Skeletal muscle cell (primary cell): ENCODE measurements at regions not wholly inside any gene's neighbourhood (a gene's known extent, or its start where the extent isn't known, plus 50 kb on each side); places are given as distances from the start of the nearest gene placed in this dataset.

Experiments
- DNase-seq: peaks from one replicate; pipeline ENCODE4 v3.0.0-alpha.2; 2010; ENCODE audit warnings: low read depth
- H3K4me3 ChIP-seq: 2 replicates; pipeline ENCODE4 v1.5.1; 2011; ENCODE audit warnings: low read depth, mild to moderate bottlenecking, control low read depth, low read length, moderate library complexity

DNA sequence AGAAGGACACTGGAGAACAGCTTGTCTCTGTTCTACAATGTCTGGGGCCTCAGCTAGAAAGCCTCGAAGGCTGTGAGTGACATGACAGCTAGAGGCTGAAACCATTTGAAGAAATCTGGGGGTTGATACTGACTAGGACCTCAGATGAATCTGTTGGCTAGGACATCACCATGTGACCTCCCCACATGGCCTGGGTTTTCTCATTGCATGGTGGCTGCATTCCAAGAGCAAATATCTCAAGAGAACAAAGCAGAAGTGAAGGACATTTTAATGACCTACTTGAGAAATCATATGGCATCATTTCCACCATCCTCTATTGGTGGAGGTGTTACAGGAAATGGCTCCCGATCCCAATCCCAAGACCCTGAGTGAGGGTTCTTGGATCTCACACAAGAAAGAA is 450.6 kb upstream of the AUTS2 start:
- DNase-seq: no peak

DNA sequence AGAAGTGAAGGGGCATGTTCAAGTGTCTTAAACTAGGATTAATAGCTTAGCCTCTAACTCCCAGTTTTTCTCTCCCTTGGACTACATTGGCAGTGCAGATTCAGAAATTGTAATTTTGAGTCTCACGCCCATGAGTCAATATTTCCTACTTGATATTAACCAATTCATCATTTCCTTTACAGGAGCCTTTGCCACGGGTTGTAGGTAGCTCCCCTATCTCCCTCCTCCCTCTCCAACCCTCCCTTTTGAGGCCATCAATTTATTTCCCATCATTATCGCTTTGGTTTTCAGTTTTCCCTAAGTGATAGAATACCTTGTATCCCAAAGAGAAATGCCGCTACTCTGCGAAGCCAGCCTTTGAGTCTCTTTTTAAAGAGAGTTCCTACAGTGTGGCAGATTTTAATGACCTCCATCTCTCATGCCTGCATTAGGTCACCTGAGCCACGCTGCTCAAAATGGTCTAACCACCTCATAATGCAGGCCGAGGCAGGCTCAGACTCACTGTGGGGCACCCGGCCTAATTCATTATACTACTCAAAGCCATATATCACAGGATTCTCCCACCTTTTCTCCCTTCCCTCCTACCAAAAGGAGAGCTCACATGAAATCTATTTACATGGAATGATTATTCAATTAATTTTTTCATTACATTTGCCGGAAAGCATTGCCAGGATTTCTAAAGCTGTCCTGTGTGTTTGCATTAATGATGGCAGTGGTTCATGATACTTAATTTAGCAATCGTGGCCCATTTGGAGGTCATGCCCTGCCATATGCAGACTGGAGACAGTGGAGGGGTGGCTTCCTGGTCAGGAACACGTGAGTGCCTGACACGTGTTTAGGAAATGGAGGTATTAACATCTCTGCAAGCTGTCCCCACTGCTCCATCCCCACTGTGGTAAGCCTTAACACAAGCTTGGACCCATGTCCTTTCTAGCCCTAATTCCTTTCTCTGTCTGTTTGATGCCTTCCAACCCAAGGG is 448.2 kb upstream of the AUTS2 start:
- DNase-seq: no peak
- H3K4me3 ChIP-seq: no peak overlapping the region

More for the DNA sequence above, 450.6 kb upstream of the AUTS2 start:
- no peak overlapping the region for H3K4me3 ChIP-seq

DNA sequence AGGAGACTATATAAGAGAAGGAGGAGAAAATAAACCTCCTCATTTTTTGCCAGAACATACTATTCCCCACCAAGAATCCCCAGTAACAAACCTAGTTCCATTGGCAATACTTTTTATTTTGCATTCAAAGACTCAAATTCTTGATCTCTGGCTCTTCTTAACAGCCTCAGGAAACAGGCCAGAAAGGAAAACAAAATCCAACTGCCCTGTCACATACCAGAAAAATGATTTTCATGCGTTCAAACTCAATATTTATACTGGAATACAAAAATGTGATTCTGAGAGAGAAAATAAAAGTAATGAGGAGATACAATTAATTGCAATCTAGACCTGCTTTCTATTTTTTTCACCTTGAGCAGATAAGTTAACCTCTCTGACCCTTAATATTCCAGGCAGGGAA is 435.9 kb upstream of the AUTS2 start:
- DNase-seq: no peak
- no peak overlapping the region for H3K4me3 ChIP-seq

DNA sequence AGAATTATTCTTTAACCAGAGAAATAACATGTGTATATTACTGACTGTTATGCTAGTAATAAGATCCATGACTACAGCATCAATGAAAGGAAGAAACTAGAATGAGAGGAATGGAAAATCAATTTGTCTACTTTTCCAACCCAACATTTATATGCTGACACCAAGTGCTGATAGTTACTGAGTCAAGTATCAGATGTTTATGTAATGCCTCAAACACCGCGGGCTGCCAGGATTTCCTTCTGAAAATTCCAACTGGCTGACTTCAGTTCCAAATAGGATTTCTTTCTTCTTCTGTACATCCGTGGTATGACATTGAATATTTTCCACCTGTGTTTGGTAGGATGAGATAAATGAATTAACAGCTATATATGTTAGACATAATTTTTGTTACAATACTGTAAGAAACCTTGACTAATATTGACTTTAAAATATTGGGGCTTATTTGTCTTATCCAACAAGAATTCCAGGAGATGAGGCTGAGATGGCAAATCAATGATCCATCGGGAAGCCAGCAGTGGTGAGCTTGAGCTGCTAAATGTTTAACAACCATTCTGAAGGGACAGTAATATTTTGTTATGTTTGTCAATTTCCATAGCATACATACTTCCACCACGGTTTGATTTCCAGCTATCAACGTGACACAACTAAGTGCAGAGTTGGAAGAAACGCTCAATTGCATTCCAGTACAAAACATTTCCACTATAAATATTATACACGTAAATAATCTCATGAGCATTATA is 435.2 kb upstream of the AUTS2 start:
- H3K4me3 ChIP-seq: no peak overlapping the region
- no peak for DNase-seq

DNA sequence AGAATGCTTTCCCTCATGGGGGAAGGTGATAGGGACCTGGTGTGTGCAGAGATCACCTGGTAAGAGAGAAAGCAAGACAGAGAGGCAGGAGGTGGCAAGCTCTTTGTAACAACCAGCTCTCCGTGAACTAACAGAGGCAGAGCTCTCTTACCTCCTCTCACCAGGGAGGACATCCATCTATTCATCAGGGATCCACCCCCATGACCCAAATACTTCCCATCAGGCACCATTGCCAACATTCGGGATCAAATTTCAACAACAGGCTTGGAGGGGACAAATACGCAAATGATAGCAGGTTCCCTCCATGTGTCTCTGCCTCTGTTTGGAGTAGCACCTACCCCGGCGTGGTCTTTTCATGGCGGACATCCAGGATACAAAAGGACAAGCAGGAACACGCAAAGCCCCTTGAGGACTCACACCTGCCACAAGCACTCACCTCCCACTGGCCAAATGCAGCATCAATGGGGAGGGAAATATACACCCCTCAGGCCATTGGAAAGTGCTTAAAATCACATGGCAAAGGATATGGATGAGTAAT is 431.2 kb upstream of the AUTS2 start:
- no peak for DNase-seq
- H3K4me3 ChIP-seq: no peak overlapping the region

DNA sequence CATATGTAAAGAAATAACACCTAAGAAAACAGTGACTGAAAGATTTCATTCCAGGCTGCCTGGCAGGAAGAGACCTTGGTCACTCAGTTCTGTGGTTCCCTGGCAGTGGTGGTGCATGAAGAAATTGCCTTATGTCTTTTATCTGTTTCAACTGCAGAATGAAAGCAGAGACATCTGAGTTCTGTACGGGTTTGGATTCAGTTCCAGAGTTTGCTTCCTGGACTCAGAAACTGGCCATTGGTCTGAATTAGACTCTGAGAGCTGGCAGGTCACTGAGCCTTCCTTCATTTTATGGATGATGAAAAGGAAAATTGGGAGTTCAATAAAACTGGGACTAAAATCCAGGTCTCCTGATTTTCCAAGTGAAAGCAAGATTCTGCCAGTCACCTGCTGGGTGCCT is 428.9 kb upstream of the AUTS2 start:
- no peak for DNase-seq
- no peak overlapping the region for H3K4me3 ChIP-seq

DNA sequence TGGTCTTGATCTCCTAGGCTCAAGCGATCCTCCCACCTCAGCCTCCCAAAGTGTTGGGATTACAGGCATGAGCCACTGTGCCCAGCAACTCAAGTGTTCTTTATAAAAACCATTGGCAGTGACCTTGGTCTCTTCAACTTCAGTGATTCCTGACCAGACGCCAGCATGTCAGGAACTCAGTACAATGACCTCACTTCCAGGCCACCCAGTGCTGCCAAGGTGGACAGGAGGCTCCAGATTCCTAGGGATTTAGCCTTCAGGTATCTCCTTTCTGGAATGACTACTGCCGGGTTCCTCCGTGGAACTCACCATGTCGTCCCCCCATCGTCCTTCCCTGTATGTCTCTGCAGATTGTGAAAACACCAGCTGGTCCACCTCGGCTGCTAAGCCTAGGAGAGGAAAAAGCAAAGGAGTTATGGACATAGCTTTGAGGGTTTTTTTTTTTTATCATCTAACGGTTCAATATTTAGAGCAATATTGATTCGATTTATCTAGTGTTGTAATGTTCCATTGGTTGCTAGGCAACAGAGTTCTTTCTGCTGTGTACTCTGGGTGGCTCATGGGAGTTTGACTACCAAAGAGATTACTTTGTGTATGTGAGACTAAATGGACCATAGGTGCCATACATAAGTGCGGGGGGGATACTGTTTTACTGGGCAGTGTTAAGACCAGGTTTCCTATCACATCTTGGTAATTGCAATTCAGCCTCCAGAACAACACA is 425.8 kb upstream of the AUTS2 start:
- DNase-seq: no peak
- H3K4me3 ChIP-seq: no peak overlapping the region

DNA sequence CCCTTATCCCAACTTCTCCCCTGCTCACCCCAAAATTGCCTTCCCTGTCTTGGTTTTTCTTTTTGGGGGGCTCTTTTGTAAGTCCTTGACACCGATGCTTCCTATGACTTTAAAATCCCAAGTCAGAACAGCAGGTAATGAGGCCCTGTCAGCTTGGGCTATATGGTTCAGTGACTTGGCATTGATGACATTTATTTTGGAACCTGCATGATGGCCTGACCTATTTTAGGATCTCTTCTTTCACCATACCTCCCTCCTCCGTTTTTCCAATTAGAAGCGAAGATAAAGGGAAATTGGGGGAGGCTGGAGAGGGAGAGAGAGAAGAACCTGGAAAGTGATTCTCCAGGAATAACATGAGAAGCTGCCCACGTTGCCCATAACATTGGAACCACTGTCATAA is 424.9 kb upstream of the AUTS2 start:
- DNase-seq: no peak
- H3K4me3 ChIP-seq: no peak overlapping the region

DNA sequence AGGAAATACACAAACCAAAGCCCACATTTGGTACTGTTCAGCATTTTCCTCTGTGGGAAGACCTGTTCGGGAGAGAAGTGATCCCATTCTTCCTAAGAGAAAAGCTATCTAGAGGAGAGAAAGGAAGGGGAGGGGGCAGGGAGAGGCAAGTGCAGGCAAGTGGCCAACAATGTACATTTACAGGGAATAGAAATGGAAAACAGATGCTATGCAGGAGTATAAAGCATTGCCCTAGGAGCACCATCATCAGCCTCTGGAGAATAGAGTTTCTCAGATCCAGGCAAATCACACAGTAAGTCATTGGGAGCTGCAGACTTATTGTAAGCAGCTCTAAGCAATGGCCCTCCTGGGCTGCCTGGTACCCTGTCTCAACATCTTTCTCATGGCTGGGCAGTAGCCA is 424.4 kb upstream of the AUTS2 start:
- DNase-seq: no peak
- no peak overlapping the region for H3K4me3 ChIP-seq

DNA sequence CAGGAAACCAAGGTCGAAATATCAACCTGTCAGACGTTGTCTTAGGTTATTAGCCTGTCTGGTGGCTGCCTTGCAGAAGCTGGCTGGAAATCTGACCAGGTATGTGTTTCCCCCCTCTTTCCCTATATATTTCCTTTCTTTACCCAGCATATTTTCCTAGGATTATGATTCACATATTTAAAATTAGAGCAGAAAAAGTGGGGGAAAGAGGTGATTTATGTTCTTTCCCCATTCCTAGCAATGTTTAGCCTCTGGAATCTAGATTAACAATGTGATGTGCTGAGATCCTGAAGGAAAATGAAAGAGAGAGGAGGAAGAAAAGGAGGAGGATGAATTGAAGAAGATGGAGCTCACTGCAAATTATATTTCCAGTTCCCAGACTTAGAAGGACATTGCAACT is 421.4 kb upstream of the AUTS2 start:
- H3K4me3 ChIP-seq: no peak overlapping the region
- no peak for DNase-seq

DNA sequence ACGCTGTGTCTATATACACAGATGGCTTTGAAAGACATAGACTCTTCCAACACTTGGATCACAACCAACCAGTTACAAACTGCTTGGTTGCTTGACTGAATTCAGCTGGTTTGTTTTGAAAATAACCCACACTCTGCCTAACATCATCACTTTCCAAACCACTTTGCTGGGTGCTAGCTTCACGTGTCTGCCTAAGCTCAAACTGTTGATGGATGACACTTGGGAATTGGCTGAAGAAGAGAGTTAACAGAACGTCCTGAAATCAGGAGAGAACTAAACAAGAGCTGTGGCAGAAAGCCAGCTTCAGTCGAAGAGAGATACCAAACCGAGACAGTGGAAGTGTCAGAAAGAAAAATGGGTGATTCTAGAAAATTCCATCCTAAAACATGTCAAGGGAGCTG is 420.8 kb upstream of the AUTS2 start:
- no peak overlapping the region for H3K4me3 ChIP-seq
- no peak for DNase-seq

DNA sequence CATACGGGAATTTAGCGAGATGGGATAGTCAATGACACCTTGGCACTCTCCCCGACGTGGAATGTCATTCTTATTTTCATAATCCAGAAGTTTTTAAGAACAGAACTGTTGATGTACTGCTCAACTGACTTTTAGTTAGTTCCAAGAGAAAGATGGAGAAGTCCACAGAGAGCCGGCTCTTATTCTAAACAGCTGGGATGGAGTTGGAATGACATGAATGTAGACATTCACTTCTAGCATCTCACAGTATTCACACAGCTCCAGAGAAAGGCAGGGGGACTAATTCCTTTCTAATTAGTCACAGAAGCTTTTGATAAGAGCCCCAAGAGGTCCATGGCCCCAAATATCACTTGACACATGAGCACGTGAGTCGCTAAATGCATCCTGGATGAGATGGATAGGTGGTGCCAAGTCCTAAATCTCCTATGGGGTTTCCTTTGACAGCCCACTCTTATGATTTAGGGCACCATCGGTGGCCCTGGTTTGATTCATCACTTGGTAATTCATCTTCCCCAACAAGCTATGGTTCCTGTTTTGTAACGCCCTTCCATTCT is 420.3 kb upstream of the AUTS2 start:
- no peak overlapping the region for H3K4me3 ChIP-seq
- no peak for DNase-seq

DNA sequence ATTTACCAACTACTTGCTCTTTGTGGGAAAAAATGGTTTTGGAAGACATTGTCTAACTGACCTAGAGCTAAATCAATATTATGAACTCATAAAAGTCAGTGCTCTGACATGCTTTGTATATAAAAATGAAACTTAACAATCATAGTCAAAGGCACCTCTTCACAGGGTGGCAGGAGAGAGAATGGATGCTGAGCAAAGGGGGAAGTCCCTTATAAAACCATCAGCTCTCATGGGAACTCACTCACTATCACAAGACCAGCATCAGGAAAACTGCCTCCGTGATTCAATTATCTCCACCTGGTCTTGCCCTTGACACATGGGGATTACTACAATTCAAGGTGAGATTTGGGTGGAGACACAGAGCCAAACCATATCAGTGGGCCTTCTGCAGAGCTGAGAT is 417.6 kb upstream of the AUTS2 start:
- DNase-seq: no peak

DNA sequence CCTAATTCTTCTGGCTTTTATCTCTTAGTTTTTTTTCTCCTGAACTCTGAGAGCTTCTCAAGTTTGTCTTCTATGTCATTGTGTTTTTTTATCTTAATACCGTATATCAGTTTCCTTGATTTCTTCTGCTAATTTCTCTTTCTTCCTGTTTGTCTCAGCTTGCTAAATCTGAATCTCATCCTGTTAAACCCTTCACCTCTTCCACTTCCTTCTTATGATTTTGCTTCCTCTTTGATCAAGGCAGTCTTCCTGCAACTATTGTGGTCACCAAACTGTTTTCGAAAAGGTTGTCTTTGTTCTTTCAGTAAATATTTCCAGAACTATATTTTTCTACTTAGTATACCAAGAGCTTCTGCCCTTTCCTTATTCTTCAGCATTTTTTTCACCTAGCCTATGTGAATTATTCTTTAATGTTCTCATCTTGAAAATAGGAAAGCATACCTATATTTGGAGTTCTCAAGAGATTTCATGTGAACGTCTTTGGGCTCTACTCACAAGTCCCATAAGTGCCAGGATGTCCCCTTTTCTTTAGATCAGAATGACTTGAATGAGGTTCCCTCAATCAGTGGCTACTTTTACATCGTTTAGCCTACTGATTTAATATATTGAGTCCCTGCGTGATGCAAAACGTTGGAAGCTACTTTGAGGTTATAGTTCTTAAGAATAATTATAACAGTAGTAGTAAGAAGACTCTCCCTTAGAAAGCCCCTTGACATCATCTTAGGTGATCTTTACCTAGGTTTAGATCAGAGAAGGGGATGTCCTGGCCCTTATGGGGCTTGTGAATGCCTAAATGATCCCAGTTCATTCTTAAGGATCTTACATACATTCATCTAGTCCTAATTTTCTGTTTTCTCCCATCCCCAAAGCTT is 415.4 kb upstream of the AUTS2 start:
- H3K4me3 ChIP-seq: no peak overlapping the region
- no peak for DNase-seq

More for the DNA sequence above, 417.6 kb upstream of the AUTS2 start:
- no peak overlapping the region for H3K4me3 ChIP-seq

DNA sequence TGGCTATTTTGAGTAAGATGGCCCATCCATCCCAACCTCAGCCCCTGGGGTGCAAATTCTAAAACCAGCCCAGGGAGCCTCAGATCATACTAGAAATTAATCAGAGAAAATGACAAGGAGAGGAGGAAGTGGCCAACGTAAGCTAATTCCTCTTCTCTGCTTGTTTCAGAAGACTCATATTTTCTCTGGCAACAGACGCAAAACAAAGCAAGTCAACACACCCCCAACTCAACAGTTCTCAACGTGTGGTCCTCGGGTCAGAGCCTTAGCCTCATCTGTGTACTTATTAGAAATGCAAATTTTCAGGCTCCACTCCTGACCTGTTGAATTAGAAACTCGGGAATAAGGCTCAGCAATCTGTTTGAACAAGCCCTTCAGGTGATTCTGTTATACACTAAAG is 413.9 kb upstream of the AUTS2 start:
- DNase-seq: no peak

DNA sequence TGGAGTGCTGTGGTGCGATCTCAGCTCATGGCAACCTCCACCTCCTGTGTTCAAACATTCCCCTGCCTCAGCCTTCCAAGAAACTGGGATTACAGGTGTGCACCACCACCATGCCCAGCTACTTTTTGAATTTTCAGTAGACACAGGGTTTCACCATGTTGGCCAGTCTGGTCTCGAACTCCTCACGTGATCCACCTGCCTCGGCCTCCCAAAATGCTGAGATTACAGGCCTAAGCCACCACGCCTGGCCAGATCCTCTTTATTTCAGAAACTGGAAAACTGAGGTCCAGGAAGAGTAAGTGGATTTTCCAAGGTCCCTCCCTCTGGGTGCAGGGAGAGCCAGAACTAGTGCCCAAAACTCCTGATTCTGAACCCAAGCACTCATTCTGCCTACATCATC is 413.1 kb upstream of the AUTS2 start:
- no peak overlapping the region for H3K4me3 ChIP-seq
- DNase-seq: no peak

More for the DNA sequence above, 413.9 kb upstream of the AUTS2 start:
- no peak overlapping the region for H3K4me3 ChIP-seq

DNA sequence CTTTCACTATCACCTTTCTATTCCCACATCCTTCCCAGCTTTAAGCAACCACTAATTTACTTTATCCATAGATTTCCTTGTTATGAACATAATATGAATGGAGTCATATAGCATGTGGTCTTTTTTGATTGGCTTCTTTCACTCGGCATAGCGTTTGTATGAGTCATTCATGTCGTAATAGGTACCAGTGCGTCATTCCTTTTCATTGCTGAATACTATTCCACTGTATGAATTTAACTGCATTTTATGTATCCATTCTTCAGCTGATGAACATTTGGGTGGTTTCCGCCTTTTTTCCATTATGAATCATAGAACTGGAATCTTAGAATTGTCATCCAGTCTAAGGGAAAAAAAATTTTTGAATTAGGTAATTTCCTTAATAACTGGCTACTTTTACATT is 411.3 kb upstream of the AUTS2 start:
- no peak for DNase-seq
- no peak overlapping the region for H3K4me3 ChIP-seq

DNA sequence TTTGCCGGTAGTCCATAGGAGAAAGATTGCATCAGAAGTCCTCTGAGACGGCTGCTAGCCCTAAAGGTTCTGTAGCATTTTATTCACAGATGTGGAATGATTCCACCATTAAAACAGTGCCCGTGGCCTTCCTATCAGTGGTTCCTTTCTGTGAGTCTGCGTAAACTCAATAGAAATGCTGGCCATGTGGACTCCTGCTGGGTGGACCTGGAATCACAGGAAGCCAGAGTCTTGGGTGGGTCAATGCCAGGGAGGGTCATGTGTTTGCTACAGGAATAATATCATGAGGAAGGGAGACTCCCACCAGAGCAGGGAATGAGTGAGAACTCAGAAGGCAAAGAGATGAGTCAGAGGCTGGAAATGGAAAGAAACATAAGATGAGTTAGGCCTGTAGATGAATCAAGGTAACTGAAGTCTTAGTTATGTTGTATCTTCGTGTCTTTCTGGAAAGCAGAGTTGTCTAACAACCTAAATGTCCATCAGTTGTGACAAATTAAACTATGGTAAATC is 410.4 kb upstream of the AUTS2 start:
- no peak overlapping the region for H3K4me3 ChIP-seq
- DNase-seq: no peak
